Left lung (tissue), 4 donors: ENCODE measurements at regions not wholly inside any gene's neighbourhood (a gene's known extent, or its start where the extent isn't known, plus 50 kb on each side); places are given as distances from the start of the nearest gene placed in this dataset.

Experiments
- ATAC-seq: fragments of 200-7000 bp; cut with Tn5 transposase; one replicate; pipeline ENCODE4 v1.9.1; 2020; ENCODE audit warnings: moderate library complexity
- DNase-seq, 4 donors: peaks; one replicate each; pipeline ENCODE4 v3.0.0-alpha.2; 2013 to 2020
- H3K27ac ChIP-seq, 2 donors: fragments of 200-600 bp; sonication (generic) in 1 of 2; one replicate each; pipeline versions ENCODE4 v1.5.0 to v1.8.0; 2020 to 2021
- H3K27me3 ChIP-seq, 2 donors: fragments of 200-600 bp; sonication (generic) in 1 of 2; one replicate each; pipeline versions ENCODE4 v1.5.0 to v1.8.0; 2020 to 2021
- H3K36me3 ChIP-seq, 2 donors: fragments of 200-600 bp; sonication (generic) in 1 of 2; one replicate each; pipeline versions ENCODE4 v1.5.0 to v1.8.0; 2020 to 2021
- H3K4me1 ChIP-seq, 2 donors: fragments of 200-600 bp; one replicate each; pipeline ENCODE4 v1.8.0; 2021
- H3K4me3 ChIP-seq, 2 donors: fragments of 200-600 bp; sonication (generic) in 1 of 2; one replicate each; pipeline versions ENCODE4 v1.5.0 to v1.8.0; 2020 to 2021; ENCODE audit warnings: mild to moderate bottlenecking in 1 of 2
- H3K9me3 ChIP-seq, 2 donors: fragments of 200-600 bp; sonication (generic) in 1 of 2; one replicate each; pipeline versions ENCODE4 v1.5.0 to v1.8.0; 2020 to 2021
- CTCF ChIP-seq, 2 donors: fragments of 200-600 bp; sonication (generic) in 1 of 2; IDR thresholded peaks; one replicate each; pipeline versions ENCODE4 v1.5.0 to v1.8.0; 2021; ENCODE audit warnings: antibody characterized with exemption in 2 of 2
- intact Hi-C, 2 donors: fragments of 100-400 bp; cut with DNase I; formaldehyde crosslinking; loops; one replicate each; pipeline versions ENCODE4 v1.11.2 to v1.14.2; 2022
- donor health status: DM: no; HTN: yes; CAD: no.
- donor health status: DM: no; HTN: no; CAD: no.

- ATAC-seq (no peak), DNase-seq (no peak)
- TF ChIP-seq CTCF (IDR thresholded peaks at IDR 0.05): no peak
- Histone ChIP-seq H3K4me1 (no peaks in the 10 kb centered on the region), H3K27me3 (no peaks in the 10 kb centered on the region), H3K36me3 (no peaks in the 10 kb centered on the region), H3K9me3 (peaks cover 0 to 2% of the 10 kb centered on the region in 2 donors), H3K27ac (no peak overlapping the region), H3K4me3 (no peak overlapping the region)
- intact Hi-C loops: no loop called here
Measured at GRCh38 chr11:80118073-80118472, 677.2 kb upstream of the TENM4 start.

GRCh38 chr11:80116796-80117195 is 676.0 kb upstream of the TENM4 start:
- DNase-seq (no peak), ATAC-seq (no peak)
- no peak for TF ChIP-seq CTCF (IDR thresholded peaks at IDR 0.05)
- intact Hi-C loops: no loop called here
- Histone ChIP-seq H3K27ac (no peak overlapping the region), H3K9me3 (peaks cover 0 to 2% of the 10 kb centered on the region in 2 donors), H3K4me1 (no peaks in the 10 kb centered on the region), H3K27me3 (no peaks in the 10 kb centered on the region), H3K4me3 (no peak overlapping the region), H3K36me3 (no peaks in the 10 kb centered on the region)

GRCh38 chr11:80109652-80110051 is 668.8 kb upstream of the TENM4 start:
- Histone ChIP-seq H3K27me3 (no peaks in the 10 kb centered on the region), H3K9me3 (peaks cover 0 to under 1% of the 10 kb centered on the region in 2 donors), H3K4me3 (no peak overlapping the region), H3K27ac (no peak overlapping the region), H3K4me1 (no peaks in the 10 kb centered on the region), H3K36me3 (no peaks in the 10 kb centered on the region)
- DNase-seq (no peak), ATAC-seq (no peak)
- no peak for TF ChIP-seq CTCF (IDR thresholded peaks at IDR 0.05)
- intact Hi-C loops: no loop called here

GRCh38 chr11:80109031-80109430 is 668.2 kb upstream of the TENM4 start:
- Histone ChIP-seq H3K4me3 (no peak overlapping the region), H3K9me3 (no peaks in the 10 kb centered on the region), H3K36me3 (no peaks in the 10 kb centered on the region), H3K27ac (no peak overlapping the region), H3K27me3 (no peaks in the 10 kb centered on the region), H3K4me1 (no peaks in the 10 kb centered on the region)
- intact Hi-C loops: no loop called here
- ATAC-seq (no peak), DNase-seq (no peak)
- no peak for TF ChIP-seq CTCF (IDR thresholded peaks at IDR 0.05)

- H3K9me3 ChIP-seq: no peaks in the 10 kb centered on the region
- no peak for ATAC-seq
- H3K27me3 ChIP-seq: no peaks in the 10 kb centered on the region
- H3K27ac ChIP-seq: no peak overlapping the region
- no peak for DNase-seq
- no peaks in the 10 kb centered on the region for H3K4me1 ChIP-seq
- no peak for TF ChIP-seq CTCF (IDR thresholded peaks at IDR 0.05)
- intact Hi-C loops: no loop called here
- H3K36me3 ChIP-seq: no peaks in the 10 kb centered on the region
- no peak overlapping the region for H3K4me3 ChIP-seq
Measured at GRCh38 chr11:80107415-80107814, 666.6 kb upstream of the TENM4 start.
